ENCODE measurements at regions not wholly inside any gene's neighbourhood (a gene's known extent, or its start where the extent isn't known, plus 50 kb on each side); places are given as distances from the start of the nearest gene placed in this dataset.

- TF ChIP-seq HMGXB4 (CRISPR knock-in tag; IDR thresholded peaks at IDR 0.05; ENCODE audit: borderline replicate concordance) (no peak), BHLHE40 (IDR thresholded peaks at IDR 0.05; ENCODE audit: low read depth, low read length) (no peak), CTCF (IDR thresholded peaks at IDR 0.05) (no peak)
Measured at GRCh38 chr7:41098402-41098801, 604.5 kb downstream of the INHBA start (continued).

- 44% methylated on average over 6 of the region's 6 CpGs for WGBS (ENCODE audit: missing lambda C conversion rate)
- TF ChIP-seq PHF8 (IDR thresholded peaks at IDR 0.05; ENCODE audit: borderline replicate concordance, low read depth) (no peak), BHLHE40 (IDR thresholded peaks at IDR 0.05; ENCODE audit: low read depth, low read length) (no peak)
- no peak overlapping the region for H3K4me2 ChIP-seq
- no peak overlapping the region for H3K4me3 ChIP-seq
- no peak for FAIRE-seq
- CTCF ChIA-PET = no interaction called here
- no peaks in the 10 kb centered on the region for H3K9me3 ChIP-seq
- no peaks in the 10 kb centered on the region for H3K4me1 ChIP-seq
- POLR2A ChIA-PET = no interaction called here
- H3K27ac ChIP-seq = no peak overlapping the region
- no peak for DNase-seq (ENCODE audit: low read depth in 1 of 2, low spot score in 1 of 2)
- ATAC-seq = no peak
Measured at GRCh38 chr7:41097501-41097900, 605.4 kb downstream of the INHBA start.

- FAIRE-seq = no peak
- CTCF ChIA-PET = no interaction called here
Measured at GRCh38 chr7:41096917-41097316, 606.0 kb downstream of the INHBA start.

GRCh38 chr7:41093141-41093540 is 609.7 kb downstream of the INHBA start:
- H3K4me2 ChIP-seq = no peak overlapping the region
- H3K4me1 ChIP-seq = no peaks in the 10 kb centered on the region
- H3K9me3 ChIP-seq = no peaks in the 10 kb centered on the region
- no peak overlapping the region for H3K27ac ChIP-seq
- no peak for DNase-seq (ENCODE audit: low read depth in 1 of 2, low spot score in 1 of 2)
- POLR2A ChIA-PET = no interaction called here
- no peak for ATAC-seq
- WGBS (ENCODE audit: missing lambda C conversion rate) = 19% methylated on average over 3 of the region's 3 CpGs
- H3K4me3 ChIP-seq = no peak overlapping the region
- CTCF ChIA-PET = interaction anchor here (1.3 kb wide), 1 partner anchor 13 kb away, joined by 3 read pairs; no protein-coding TSS in a partner anchor
- no peak for FAIRE-seq
- TF ChIP-seq HMGXB4 (CRISPR knock-in tag; IDR thresholded peaks at IDR 0.05; ENCODE audit: borderline replicate concordance) = no peak
- no peak for TF ChIP-seq POLR2AphosphoS2 (conservative IDR thresholded peaks at IDR 0.05; ENCODE audit: low read length)
- no peak for TF ChIP-seq CHD4 (IDR thresholded peaks at IDR 0.05; ENCODE audit: borderline replicate concordance)
- TF ChIP-seq PHF8 (IDR thresholded peaks at IDR 0.05; ENCODE audit: borderline replicate concordance, low read depth) = no peak
- no peak for TF ChIP-seq FOSL2 (IDR thresholded peaks at IDR 0.05)
- no peak for TF ChIP-seq FOSL2 (CRISPR knock-in tag; IDR thresholded peaks at IDR 0.05)
- TF ChIP-seq FOXS1 (CRISPR knock-in tag; IDR thresholded peaks at IDR 0.05) = no peak
- no peak for TF ChIP-seq JUNB (IDR thresholded peaks at IDR 0.05)
- no peak for TF ChIP-seq SREBF2 (IDR thresholded peaks at IDR 0.05)
- TF ChIP-seq GATA3 (IDR thresholded peaks at IDR 0.05; ENCODE audit: borderline replicate concordance) = no peak
- TF ChIP-seq USF2 (IDR thresholded peaks at IDR 0.05) = no peak
- no peak for TF ChIP-seq TFCP2L1 (CRISPR knock-in tag; IDR thresholded peaks at IDR 0.05)
- TF ChIP-seq BCL3 (IDR thresholded peaks at IDR 0.05) = no peak

More at GRCh38 chr7:41096917-41097316, 606.0 kb downstream of the INHBA start:
- ATAC-seq = no peak
- Histone ChIP-seq H3K4me3 (no peak overlapping the region), H3K27ac (no peak overlapping the region), H3K9me3 (no peaks in the 10 kb centered on the region), H3K4me2 (no peak overlapping the region), H3K4me1 (no peaks in the 10 kb centered on the region)
- no peak for DNase-seq (ENCODE audit: low read depth in 1 of 2, low spot score in 1 of 2)
- POLR2A ChIA-PET = no interaction called here
- TF ChIP-seq MYC (IDR thresholded peaks at IDR 0.05; ENCODE audit: borderline replicate concordance, low read length) (no peak), RAD21 (conservative IDR thresholded peaks at IDR 0.05 in 1 of 2, IDR thresholded peaks at IDR 0.05 in 1 of 2) (no peak), PHF8 (IDR thresholded peaks at IDR 0.05; ENCODE audit: borderline replicate concordance, low read depth) (no peak), TP53 (CRISPR knock-in tag; IDR thresholded peaks at IDR 0.05) (no peak), SREBF2 (IDR thresholded peaks at IDR 0.05) (no peak), ZC3H11A (IDR thresholded peaks at IDR 0.05) (no peak), PBX3 (IDR thresholded peaks at IDR 0.05) (no peak), POLR2A (IDR thresholded peaks at IDR 0.05; ENCODE audit: low read length) (no peak), NFE2L2 (conservative IDR thresholded peaks at IDR 0.05; ENCODE audit: low read length) (no peak), KDM1A (IDR thresholded peaks at IDR 0.05; ENCODE audit: low read depth) (no peak), RNF2 (IDR thresholded peaks at IDR 0.05; ENCODE audit: borderline replicate concordance, low read depth) (no peak), BHLHE40 (IDR thresholded peaks at IDR 0.05; ENCODE audit: low read depth, low read length) (no peak), GATA3 (IDR thresholded peaks at IDR 0.05; ENCODE audit: borderline replicate concordance) (no peak)
- WGBS (ENCODE audit: missing lambda C conversion rate) = 10% methylated on average over 4 of the region's 4 CpGs

All from A549 (cell line).